Frontal cortex (tissue), 3 donors: ENCODE measurements at regions not wholly inside any gene's neighbourhood (a gene's known extent, or its start where the extent isn't known, plus 50 kb on each side); places are given as distances from the start of the nearest gene placed in this dataset.
"Not testable (repeated sequence)": the region's sequence is repeated elsewhere in the genome, so short reads cannot be mapped to it uniquely, and the experiment has no call there.

Experiments used
- DNase-seq, 2 donors: peaks; one replicate each; pipeline ENCODE4 v3.0.0; 2012; ENCODE audit warnings: low spot score in 2 of 2
- FAIRE-seq: peaks from 2 replicates; lab custom pipeline; 2012; peaks lifted over from hg19 to GRCh38; lab: Jason Lieb, UNC
- donor health status: control.
- donor health status: control.
- donor health status: control.

GRCh38 chr11:98069147-98069546 is 951.6 kb upstream of the CNTN5 start:
- not testable (repeated sequence) for DNase-seq, FAIRE-seq

- DNase-seq (no peak), FAIRE-seq (no peak)
Measured at GRCh38 chr11:98069861-98070260, 950.9 kb upstream of the CNTN5 start.

GRCh38 chr11:98090861-98091505 is 929.8 kb upstream of the CNTN5 start:
- DNase-seq (no peak), FAIRE-seq (no peak)

- DNase-seq = no peak
- no peak for FAIRE-seq
Measured at GRCh38 chr11:98099371-98099770, 921.4 kb upstream of the CNTN5 start.

- DNase-seq = no peak
- FAIRE-seq = no peak
Measured at GRCh38 chr11:98100689-98101088, 920.1 kb upstream of the CNTN5 start.

GRCh38 chr11:98101329-98101728 is 919.4 kb upstream of the CNTN5 start:
- FAIRE-seq = no peak
- DNase-seq = no peak

- no peak for FAIRE-seq
Measured at GRCh38 chr11:98104249-98104648, 916.5 kb upstream of the CNTN5 start.

GRCh38 chr11:98107736-98108135 is 913.0 kb upstream of the CNTN5 start:
- no peak for FAIRE-seq
- no peak for DNase-seq

More at GRCh38 chr11:98104249-98104648, 916.5 kb upstream of the CNTN5 start:
- DNase-seq = no peak

- DNase-seq (no peak), FAIRE-seq (no peak)
Measured at GRCh38 chr11:98110030-98110429, 910.7 kb upstream of the CNTN5 start.

GRCh38 chr11:98115873-98116272 is 904.9 kb upstream of the CNTN5 start:
- DNase-seq = no peak
- no peak for FAIRE-seq

- no peak for FAIRE-seq
- DNase-seq = no peak
Measured at GRCh38 chr11:98130117-98130625, 890.6 kb upstream of the CNTN5 start.

GRCh38 chr11:98136357-98136756 is 884.4 kb upstream of the CNTN5 start:
- no peak for FAIRE-seq
- DNase-seq = no peak

- no peak for FAIRE-seq
Measured at GRCh38 chr11:98137437-98137836, 883.3 kb upstream of the CNTN5 start.

GRCh38 chr11:98143661-98144060 is 877.1 kb upstream of the CNTN5 start:
- FAIRE-seq (no peak), DNase-seq (no peak)

More at GRCh38 chr11:98137437-98137836, 883.3 kb upstream of the CNTN5 start:
- no peak for DNase-seq

- FAIRE-seq (no peak), DNase-seq (no peak)
Measured at GRCh38 chr11:98153752-98154151, 867.0 kb upstream of the CNTN5 start.

GRCh38 chr11:98155696-98156095 is 865.1 kb upstream of the CNTN5 start:
- DNase-seq = no peak
- no peak for FAIRE-seq

GRCh38 chr11:98177925-98178324 is 842.8 kb upstream of the CNTN5 start:
- FAIRE-seq = no peak

GRCh38 chr11:98180511-98180910 is 840.2 kb upstream of the CNTN5 start:
- FAIRE-seq (no peak), DNase-seq (no peak)

More at GRCh38 chr11:98177925-98178324, 842.8 kb upstream of the CNTN5 start:
- DNase-seq = no peak

GRCh38 chr11:98180921-98181320 is 839.8 kb upstream of the CNTN5 start:
- DNase-seq (peak in 1 of 2 donors; percentile 2), FAIRE-seq (no peak)

GRCh38 chr11:98183034-98183433 is 837.7 kb upstream of the CNTN5 start:
- DNase-seq (no peak), FAIRE-seq (no peak)

- DNase-seq (no peak), FAIRE-seq (no peak)
Measured at GRCh38 chr11:98185245-98185644, 835.5 kb upstream of the CNTN5 start.

- FAIRE-seq = no peak
- no peak for DNase-seq
Measured at GRCh38 chr11:98194611-98195010, 826.1 kb upstream of the CNTN5 start.
